GM10248 (cell line): ENCODE measurements at regions not wholly inside any gene's neighbourhood (a gene's known extent, or its start where the extent isn't known, plus 50 kb on each side); places are given as distances from the start of the nearest gene placed in this dataset.

ENCODE experiments used
- CTCF ChIA-PET: fragments of 300-600 bp; sonication (Branson Sonifier 250); formaldehyde crosslinking; extraction: SDS; loops from one replicate; lab custom pipeline; 2021; ENCODE audit warnings: antibody characterized with exemption; lab: Yijun Ruan, JAX
- POLR2A ChIA-PET: fragments of 350-650 bp; sonication (Branson Sonifier 250); formaldehyde crosslinking; extraction: SDS; loops from one replicate; lab custom pipeline; 2020; ENCODE audit warnings: antibody characterized with exemption; lab: Yijun Ruan, JAX
- DNase-seq: peaks from one replicate; pipeline ENCODE4 v3.0.0; 2012; ENCODE audit errors: extremely low spot score
- CTCF ChIP-seq: IDR thresholded peaks from 2 replicates; pipeline ENCODE4 v1.5.1; 2012; ENCODE audit warnings: mild to moderate bottlenecking, low read depth; ENCODE audit errors: extremely low read depth, missing control alignments, control extremely low read depth

- CTCF ChIA-PET: interaction anchor here (1.3 to 6.9 kb wide), 5 partner anchors 8 to 1158 kb away, joined by 3 to 37 read pairs (median 4); no protein-coding TSS in a partner anchor
- POLR2A ChIA-PET: no interaction called here
- no peak for TF ChIP-seq CTCF
- DNase-seq: no peak
Observed at GRCh38 chr10:44848211-44848610, 62.9 kb upstream of the TMEM72 start.

GRCh38 chr10:44849936-44850335 is 61.2 kb upstream of the TMEM72 start:
- DNase-seq: no peak
- ChIA-PET CTCF (interaction anchor here (6.9 kb wide), 1 partner anchor 8 kb away, joined by 37 read pairs; no protein-coding TSS in a partner anchor), POLR2A (no interaction called here)
- no peak for TF ChIP-seq CTCF

- ChIA-PET POLR2A (no interaction called here), CTCF (interaction anchor here (6.9 kb wide), 1 partner anchor 7 kb away, joined by 37 read pairs; no protein-coding TSS in a partner anchor)
- no peak for DNase-seq
- TF ChIP-seq CTCF: no peak
Observed at GRCh38 chr10:44850356-44850934, 60.7 kb upstream of the TMEM72 start.

GRCh38 chr10:44851413-44851812 is 59.7 kb upstream of the TMEM72 start:
- CTCF ChIA-PET: no interaction called here
- POLR2A ChIA-PET: no interaction called here
- TF ChIP-seq CTCF: no peak
- no peak for DNase-seq

- DNase-seq: no peak
- CTCF ChIA-PET: interaction anchor here (6.9 kb wide), 1 partner anchor 14 kb away, joined by 50 read pairs; no protein-coding TSS in a partner anchor
- TF ChIP-seq CTCF: no peak
- POLR2A ChIA-PET: no interaction called here
Observed at GRCh38 chr10:44851881-44852280, 59.3 kb upstream of the TMEM72 start.

- POLR2A ChIA-PET: no interaction called here
- CTCF ChIA-PET: interaction anchor here (6.9 kb wide), 1 partner anchor 13 kb away, joined by 50 read pairs; no protein-coding TSS in a partner anchor
- TF ChIP-seq CTCF: no peak
- no peak for DNase-seq
Observed at GRCh38 chr10:44853148-44853734, 57.9 kb upstream of the TMEM72 start.
